GM18526 (cell line): ENCODE measurements at regions not wholly inside any gene's neighbourhood (a gene's known extent, or its start where the extent isn't known, plus 50 kb on each side); places are given as distances from the start of the nearest gene placed in this dataset.
A peak's percentile ranks its signal among the peaks of the same experiment; 100 is the strongest.

Experiments
- POLR2A ChIP-seq: IDR thresholded peaks from 3 replicates; pipeline ENCODE4 v1.6.1; 2011; ENCODE audit not compliant: insufficient read length; ENCODE audit errors: extremely low read depth

DNA sequence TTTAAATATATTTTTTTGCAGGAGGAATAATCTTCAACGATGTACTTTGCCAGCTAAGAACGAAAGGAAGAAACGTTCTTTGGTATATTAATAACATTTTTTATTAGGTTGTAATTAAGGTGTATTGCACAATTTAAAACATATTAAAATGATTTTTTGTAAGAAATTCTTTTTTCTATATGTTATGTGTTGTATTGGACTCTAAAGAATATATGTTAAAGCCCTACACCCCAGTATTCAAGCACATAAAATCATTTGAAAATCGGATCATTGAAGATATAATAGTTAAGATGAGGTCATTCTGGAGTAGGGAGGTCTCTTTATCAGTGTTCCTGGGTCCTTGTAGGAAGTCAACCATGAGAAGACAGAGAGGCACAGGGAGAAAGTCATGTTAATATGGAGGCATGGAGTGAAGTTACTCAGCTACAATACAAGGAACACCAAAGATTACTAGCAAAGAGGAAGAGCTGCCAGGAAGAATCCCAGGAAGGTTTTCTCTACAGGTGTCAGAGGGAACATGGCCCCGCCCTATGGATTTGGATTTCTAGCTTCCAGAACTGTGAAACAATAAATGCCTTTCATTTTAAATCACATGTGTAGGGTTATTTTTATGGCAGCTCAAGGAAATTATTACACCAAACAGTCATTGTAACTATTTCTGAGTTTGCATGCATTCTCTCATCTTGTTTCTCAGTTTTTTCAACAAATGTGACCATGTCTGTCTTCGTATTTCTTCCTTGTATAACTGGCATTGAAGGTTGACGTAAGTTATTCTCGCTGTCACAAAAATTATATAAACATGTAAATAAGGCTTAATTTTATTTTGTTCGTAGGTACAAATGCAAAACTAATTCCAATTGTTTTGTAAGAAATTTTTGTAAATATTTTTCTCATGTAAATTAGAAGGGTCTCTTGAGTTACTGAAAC, 75.4 kb upstream of the VPREB1 start:
- no peak for TF ChIP-seq POLR2A

DNA sequence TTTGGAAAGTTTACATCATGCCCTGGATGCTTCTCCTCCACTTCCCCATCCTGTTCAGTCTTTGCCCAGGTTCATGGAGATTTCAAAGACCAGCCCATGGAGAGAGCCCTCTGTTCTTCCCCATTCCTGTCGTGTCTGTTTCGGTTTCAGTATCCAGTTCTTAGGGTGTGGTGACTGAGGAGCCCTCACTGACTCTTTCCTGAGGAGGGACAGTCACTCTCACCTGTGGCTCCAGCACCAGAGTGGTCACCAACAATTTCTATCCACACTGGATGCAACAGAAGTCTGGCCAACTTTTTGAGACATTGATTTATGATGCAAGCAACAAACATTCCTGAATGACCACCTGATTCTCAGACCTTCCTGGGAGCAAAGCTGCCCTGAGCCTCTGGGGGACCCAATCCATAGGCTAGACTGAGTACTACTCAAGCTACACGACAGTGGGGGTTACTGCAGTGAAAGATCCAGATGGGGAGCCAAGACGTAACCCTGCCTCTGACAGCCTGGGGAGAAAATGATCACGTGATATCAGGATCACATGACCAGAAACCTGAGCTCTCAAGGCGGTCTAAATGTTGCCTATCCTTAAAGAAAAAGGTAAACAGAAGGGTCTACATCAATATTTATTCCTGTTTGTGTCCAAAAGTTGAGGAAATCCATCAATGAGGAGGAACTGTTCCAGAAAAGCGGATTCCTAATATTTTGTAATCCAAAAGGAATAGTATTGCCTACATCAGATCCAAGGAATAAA, 76.2 kb upstream of the VPREB1 start:
- TF ChIP-seq POLR2A, result peak; percentile 30

GRCh38 chr22:22167791-22168189, 76.8 kb upstream of the VPREB1 start:
- TF ChIP-seq POLR2A, result peak; percentile 9

DNA sequence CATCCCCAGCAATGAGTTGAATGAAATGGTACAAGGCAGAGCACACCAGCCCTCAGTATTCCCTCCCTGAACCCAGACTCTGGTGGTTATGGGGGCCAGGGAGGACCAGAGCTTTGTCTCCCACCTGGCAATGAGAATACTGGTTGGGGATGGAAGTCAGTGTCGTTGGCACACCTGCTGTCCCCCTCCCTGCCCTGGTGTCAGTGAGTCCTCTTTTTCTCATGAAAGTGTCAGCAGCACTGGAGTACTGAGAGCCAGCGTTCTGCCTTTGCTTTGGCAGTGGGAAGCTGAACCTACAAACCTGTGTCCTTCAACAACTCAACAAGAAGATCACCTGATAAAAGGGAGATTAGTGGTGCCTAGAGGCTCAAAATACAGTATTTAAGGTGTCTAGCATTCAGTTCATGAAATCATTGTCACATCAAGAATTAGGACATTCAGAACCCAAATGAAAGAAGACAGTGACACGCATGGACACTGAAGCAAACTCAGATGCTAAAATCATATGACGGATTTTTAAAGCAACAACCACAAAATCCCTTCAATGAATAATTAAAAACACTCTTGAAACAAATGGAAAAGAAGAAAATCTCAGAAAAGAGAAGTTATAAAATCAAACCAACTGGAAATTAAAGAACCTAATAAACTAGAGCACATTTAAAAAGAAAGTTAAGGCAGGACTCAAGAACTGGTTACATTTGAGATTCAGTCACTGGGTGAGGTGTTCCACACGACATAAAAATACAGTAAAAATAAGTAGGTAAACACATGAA, 77.5 kb upstream of the VPREB1 start:
- TF ChIP-seq POLR2A, result no peak

- no peak for TF ChIP-seq POLR2A
Measured at GRCh38 chr22:22165936-22166710, 78.5 kb upstream of the VPREB1 start.

DNA sequence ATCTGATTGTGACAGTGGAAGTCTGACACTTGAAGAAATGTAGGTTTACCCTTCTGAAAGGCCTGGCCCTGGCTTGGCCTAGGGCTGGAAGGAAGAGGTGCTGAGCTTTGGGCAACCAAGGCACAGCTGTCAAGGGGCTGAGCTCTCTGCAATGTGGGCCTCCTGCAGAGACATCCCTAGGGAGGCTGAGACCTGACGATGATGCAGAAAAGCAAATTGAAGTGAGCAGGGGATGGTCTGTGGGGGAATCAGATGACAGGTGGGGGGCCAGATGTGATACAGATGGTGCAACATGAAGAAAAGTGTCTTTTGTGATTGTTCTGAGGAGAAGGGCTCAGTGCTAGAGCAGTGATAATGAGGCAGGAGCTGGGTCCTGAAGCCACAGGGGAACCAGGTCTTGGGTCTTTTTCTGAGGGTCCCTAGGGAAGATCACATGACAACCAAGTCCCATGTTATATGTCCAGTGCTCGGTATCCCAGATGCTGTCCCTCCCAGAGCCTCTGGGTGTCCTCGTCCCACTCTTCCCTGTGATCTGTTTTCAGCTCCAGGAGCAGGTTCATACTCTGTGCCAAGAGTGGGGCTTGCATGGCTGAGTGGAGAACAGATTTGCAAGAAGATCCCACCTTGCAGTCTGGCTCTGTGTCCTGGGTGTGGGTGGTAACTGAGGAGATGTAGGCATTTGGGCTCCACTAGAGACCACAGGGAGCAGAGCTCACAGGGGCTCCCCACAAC, 79.9 kb upstream of the VPREB1 start:
- no peak for TF ChIP-seq POLR2A

DNA sequence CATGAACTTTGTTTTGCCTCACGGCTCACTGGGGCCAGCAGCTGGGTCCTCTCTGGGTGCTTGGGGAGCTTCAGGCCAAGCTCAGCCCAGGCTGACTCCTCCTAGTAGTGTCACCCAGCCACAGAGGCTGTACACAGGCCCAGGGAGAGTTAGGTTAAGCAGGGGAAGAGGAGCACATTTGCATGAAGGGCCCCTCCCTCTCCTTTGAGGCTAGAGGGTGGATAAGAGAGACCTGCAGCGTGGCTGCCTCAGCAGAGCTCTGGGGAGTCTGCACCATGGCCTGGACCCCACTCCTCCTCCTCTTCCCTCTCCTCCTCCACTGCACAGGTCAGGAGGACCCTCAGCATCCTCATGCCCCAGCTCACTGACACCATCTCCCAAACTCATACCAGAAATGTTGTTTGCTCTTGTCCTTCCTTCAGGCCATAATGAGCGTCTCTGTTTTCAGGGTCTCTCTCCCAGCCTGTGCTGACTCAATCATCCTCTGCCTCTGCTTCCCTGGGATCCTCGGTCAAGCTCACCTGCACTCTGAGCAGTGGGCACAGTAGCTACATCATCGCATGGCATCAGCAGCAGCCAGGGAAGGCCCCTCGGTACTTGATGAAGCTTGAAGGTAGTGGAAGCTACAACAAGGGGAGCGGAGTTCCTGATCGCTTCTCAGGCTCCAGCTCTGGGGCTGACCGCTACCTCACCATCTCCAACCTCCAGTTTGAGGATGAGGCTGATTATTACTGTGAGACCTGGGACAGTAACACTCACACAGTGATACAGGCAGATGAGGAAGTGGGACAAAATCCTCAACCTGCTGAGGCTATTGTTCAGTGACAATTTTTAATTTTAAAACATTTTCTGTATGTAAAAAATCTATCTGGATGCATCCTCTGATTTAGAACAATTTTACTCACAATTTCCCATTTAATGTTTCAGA, 82.4 kb upstream of the VPREB1 start:
- TF ChIP-seq POLR2A, result peak; percentile 97

- no peak for TF ChIP-seq POLR2A
Measured at GRCh38 chr22:22159384-22159783, 85.2 kb upstream of the VPREB1 start.

DNA sequence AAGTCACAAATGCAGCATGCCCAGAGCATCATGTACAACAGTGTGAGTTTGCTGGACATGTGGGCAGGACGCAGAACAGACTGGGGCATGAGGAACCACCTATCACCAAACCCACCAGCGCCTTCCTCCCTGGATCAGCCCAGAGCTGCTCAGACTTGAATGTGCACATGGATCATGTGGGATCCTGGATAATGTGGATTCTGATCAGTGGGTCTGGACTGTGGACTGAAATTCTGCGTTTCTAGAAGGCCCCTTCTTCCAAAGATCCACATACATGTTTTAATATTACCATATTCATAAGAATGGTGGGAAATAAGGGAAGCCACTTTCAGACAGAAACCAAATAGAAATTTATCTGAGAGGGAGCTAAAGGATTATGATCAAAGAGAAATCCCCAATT, 85.6 kb upstream of the VPREB1 start:
- no peak for TF ChIP-seq POLR2A

DNA sequence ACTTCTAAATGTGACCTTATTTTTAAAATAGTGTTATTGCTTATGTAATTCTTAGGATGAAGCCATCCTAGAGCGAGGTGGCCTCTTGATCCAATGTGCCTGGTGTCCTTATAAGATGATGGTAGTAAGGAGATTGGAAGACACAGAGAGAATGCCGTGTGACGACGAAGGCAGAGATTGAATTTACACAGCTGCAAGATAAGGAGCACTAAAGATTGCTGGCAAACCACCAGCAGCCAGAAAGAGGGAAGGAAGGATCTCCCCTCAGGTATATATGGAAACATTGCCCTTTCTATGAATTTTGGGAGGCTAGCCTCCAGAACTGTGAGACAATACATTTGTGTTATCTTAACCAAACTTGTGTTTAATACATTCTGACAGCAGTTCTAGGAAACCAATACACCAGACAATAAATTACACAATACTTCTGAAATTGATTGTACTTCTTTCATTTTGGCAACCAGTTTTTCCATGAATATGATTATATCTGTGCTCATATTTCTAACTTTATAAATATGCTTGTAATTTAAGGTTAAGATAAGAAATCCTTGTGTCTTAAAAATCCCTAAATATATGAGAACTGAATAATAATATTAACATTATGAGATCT, 86.3 kb upstream of the VPREB1 start:
- no peak for TF ChIP-seq POLR2A

- no peak for TF ChIP-seq POLR2A
Measured at GRCh38 chr22:22157348-22157725, 87.2 kb upstream of the VPREB1 start.

- no peak for TF ChIP-seq POLR2A
Measured at GRCh38 chr22:22156716-22157347, 87.8 kb upstream of the VPREB1 start.

DNA sequence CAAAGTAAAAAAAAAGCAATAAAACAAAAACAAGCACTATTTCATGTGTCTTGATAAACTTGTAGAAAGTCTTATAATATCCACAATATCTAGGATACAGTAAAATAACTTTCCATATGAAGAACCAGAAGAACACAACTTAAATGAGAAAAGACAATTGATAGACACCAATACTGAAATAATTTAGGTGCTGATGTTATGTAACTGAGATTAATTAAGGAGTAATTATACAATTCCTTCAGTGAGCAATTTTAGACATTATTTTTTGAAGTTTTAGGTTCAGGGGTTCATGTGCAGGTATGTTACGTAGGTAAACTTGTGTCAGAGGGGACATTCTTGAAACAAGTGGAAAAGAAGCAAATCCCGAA, 88.3 kb upstream of the VPREB1 start:
- TF ChIP-seq POLR2A, result no peak

- TF ChIP-seq POLR2A, result no peak
Measured at GRCh38 chr22:22155607-22156006, 89.0 kb upstream of the VPREB1 start.
